DMS153 treated with DMSO at 0.1 percent for 48 hours (cell line): ENCODE measurements at regions not wholly inside any gene's neighbourhood (a gene's known extent, or its start where the extent isn't known, plus 50 kb on each side); places are given as distances from the start of the nearest gene placed in this dataset.
"Not testable (repeated sequence)": the region's sequence is repeated elsewhere in the genome, so short reads cannot be mapped to it uniquely, and the experiment has no call there.

Source experiments
- DNase-seq: peaks from one replicate; lab custom pipeline; 2025; ENCODE audit not compliant: unreplicated experiment; lab: John Stamatoyannopoulos, UW

DNA sequence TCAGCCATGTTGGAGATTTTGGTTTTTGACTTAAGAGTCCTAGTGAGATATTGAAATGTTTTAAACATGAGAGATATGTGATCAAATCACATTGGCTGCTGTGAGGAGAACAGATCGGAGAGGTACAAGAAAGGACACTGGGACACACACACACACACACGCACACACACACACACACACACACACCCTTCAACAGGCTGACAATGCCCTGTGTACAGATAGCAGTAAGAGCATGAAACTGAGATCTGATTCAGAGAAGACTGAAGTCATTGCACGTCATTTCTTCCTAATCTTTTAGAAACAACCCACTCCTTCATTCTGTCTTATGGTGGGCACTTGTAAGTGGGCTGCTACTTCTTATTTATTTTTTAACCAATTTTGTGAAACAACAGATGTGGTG is 200.5 kb upstream of the E2F8 start:
- DNase-seq = no peak

DNA sequence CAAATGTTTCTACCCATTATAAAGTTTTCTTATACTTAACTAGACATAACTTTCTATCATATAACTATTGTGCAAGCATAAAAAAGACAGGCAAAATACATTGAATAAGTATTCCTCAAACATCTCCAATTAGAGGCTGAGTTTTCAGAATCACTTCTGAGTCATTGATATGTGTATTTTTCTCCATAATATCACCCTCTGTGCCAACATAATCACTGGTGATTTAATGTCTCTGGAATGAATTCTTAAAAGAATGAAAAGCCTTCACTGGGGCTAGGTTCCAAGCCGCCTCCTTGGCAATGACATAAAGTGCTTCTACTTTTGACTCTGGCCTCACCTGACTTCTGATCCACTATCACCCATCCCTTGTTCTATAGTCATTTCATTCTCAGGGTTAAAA is 197.0 kb upstream of the E2F8 start:
- no peak for DNase-seq

DNA sequence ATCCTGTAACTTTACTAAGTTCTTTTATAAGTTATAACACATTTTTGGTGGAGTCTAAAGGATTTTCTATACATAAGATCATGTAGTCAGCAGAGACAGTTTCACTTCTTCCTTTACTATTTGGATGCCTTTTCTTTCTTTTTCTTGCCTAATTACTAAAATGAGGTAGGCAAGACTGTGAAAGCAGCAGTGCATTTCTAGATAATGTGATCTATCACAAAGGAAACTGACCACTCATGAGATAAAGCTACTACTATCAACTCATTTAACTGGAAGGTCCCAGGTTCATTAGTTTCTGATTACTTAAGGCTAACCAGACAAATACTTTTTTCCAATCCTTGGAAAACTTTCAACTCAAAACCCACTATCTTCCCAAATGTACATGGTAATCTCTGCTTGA is 196.2 kb upstream of the E2F8 start:
- DNase-seq = no peak

- DNase-seq = no peak
Observed at GRCh38 chr11:19435306-19435989, 194.7 kb upstream of the E2F8 start.

- no peak for DNase-seq
Observed at GRCh38 chr11:19433791-19434190, 193.0 kb upstream of the E2F8 start.

DNA sequence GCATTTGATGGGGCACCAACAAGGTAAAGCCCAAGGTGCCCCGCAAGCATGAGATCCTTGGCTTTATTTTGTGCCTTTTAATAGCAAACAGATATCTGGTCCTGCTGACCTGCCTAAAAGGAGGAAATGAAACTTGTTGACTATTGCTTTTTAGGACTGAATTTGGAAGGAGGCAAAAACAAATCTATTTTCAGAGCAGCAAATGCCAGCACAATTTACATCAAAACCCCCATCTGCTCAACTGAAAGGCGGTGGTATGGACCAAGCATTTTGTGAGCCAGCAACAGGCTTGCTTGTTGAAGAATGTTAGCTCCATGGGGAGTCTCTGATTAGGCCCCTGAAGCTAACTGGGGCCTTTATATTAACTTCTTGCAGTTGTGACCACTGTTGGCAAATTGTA is 192.6 kb upstream of the E2F8 start:
- DNase-seq = no peak

- no peak for DNase-seq
Observed at GRCh38 chr11:19432370-19433061, 191.8 kb upstream of the E2F8 start.

DNA sequence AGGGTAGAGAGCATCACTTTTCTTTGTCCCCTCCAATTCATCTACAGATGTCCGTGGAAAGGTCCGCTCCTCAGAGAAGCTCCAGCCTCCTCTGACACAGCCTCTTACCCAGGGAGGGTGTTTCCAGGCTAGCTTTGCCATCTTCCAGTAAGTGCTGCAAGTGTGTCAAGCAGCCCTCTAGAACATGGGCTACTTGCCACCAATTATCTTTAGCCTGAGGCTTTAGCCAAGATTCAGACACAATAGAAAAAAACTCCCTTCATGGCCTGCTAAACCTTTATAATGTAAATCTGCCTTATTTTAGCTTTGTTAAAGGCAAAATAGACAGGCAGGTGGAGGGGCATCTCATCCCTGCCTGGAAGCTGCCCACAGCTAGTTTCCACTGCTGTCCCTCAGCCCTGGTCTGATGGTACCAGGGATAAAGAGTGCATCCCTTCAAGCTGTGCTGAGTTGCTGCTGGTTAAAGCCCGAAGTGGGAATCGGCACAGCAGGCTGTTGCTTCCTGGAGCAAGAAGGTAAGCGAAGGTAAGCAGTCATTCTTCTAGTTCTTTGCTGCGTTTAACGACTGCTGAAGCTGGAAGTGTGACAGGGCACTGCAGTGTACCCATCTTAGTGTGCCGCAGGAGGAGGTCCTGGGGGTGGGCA is 190.1 kb upstream of the E2F8 start:
- no peak for DNase-seq

GRCh38 chr11:19430346-19430745 is 189.6 kb upstream of the E2F8 start:
- DNase-seq = no peak

GRCh38 chr11:19429108-19429760 is 188.5 kb upstream of the E2F8 start:
- no peak for DNase-seq

- no peak for DNase-seq
Observed at GRCh38 chr11:19428206-19429002, 187.7 kb upstream of the E2F8 start.

DNA sequence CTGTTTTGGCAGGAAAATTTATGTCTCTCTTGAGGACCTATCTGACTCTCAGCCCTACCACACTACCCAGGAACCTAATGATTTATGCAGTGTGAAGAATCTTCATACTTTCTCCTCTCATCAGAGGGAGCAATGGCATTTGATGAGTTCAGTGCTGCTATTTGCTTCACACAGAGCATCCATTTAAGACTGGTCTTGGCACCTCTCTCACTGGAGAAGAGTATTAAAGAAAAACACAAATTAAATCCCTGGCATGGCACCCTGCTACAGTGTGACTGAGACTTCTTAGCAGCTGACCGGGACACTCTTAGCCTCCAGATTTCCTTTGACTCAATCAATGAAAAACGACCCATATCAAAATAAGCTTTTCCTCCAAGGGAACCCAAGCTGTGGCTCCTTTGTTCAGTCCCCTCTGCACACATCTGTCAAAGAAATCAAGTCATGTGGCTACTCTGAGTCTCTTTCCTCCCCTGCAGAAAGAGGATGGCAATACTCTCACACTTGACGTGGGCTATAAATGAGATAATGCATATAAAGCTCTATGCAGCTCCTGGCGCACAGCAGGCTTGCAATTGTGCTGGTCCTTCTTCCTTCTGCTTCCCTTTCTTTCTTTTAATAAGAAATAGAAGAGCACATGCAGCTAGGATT is 186.1 kb upstream of the E2F8 start:
- DNase-seq = no peak

DNA sequence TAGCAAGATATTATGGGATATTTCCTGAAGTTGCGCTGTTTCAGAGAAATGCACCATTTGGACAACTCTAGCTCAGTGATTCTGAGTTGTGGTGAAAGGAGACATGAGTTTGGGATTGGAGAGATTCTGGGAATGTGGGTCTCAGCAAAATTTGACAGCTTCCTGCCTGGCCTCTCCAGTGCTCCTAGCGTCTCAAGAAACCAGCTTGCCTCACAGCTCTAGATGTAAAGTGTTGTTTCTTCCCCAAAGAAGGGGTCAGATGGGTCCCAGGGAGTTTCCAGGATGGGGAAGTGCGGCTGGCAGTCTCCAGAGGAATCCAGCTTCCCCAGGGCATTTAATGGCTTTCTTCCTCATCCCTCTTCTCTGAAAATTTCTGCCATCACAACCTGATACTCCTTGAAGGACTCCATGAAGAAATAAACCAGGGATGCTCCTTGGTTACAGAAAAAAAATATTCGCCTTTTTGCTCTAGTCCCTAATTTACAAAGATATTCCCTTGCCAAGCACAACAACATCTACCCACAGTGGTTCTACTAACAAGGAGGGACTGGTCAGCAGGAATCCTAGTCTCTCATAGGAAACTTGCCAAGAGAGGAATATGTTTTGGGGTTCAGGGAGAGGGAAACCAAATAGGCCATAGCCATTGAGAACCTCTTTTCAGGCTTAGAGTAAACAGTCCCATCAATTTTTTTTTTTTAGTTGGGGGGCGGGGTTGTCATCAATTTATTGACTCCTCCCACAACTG is 185.4 kb upstream of the E2F8 start:
- no peak for DNase-seq

- no peak for DNase-seq
Observed at GRCh38 chr11:19422276-19422675, 181.5 kb upstream of the E2F8 start.

DNA sequence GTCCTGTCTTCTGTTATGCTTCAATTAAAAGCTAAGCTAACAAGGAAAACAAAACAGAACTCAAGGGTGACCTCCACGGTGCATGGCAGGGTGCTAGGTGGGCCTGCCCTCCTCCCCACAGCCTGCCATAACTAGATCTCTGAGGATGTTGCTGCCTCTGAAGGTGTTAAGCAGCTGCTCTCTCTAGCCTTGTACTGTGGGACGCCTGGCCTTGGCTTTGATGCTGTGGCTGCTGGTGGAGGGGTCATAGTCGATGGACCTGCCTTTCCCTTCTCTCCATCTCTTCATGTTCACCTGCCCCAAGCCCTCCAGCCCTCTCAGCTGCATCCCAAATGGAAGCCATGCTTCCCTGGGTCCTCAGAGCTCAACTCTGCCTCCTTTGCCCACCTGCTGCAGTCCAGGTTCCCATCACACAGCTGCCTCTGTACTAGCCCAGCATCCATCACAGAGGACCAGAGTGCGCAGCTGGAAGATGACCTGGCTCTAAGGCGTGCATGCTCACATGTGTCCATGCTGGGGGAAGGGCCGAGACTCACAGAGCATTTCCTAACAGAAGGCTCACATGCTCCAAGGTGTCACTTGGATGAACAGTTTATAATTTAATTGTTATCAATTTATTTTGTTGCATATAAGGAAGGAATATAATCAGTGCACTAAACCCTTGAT is 180.3 kb upstream of the E2F8 start:
- DNase-seq = no peak

- DNase-seq = no peak
Observed at GRCh38 chr11:19419808-19420207, 179.1 kb upstream of the E2F8 start.

- no peak for DNase-seq
Observed at GRCh38 chr11:19419021-19419750, 178.4 kb upstream of the E2F8 start.

- no peak for DNase-seq
Observed at GRCh38 chr11:19418221-19418620, 177.5 kb upstream of the E2F8 start.

DNA sequence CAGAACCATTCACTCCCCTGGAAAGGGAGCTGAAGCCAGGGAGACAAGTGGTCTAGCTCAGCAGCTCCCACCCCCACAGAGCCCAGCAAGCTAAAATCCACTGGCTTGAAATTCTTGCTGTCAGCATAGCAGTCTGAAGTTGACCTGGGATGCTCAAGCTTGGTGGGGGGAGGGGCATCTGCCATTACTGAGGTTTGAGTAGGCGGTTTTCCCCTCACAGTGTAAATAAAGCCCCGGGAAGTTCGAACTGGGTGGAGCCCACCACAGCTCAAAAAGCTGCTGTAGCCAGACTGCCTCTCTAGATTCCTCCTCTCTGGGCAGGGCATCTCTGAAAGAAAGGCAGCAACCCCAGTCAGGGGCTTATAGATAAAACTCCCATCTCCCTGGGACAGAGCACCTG is 171.3 kb upstream of the E2F8 start:
- DNase-seq = not testable (repeated sequence)
